ENCODE measurements at regions not wholly inside any gene's neighbourhood (a gene's known extent, or its start where the extent isn't known, plus 50 kb on each side); places are given as distances from the start of the nearest gene placed in this dataset.
A peak's percentile ranks its signal among the peaks of the same experiment; 100 is the strongest.

GRCh38 chr15:39239562-39239961 is 341.3 kb upstream of the THBS1 start:
- TF ChIP-seq ISL1 (CRISPR knock-in tag; IDR thresholded peaks at IDR 0.05) (0 out of 2 replicates have a peak, but pooled peaks have one; percentile 10), ARNTL (CRISPR knock-in tag; IDR thresholded peaks at IDR 0.05; ENCODE audit: borderline replicate concordance, low read depth) (no peak), ZNF565 (CRISPR knock-in tag; conservative IDR thresholded peaks at IDR 0.05; ENCODE audit: low read depth) (no peak), CSDC2 (CRISPR knock-in tag; IDR thresholded peaks at IDR 0.05) (no peak), TCF4 (CRISPR knock-in tag; IDR thresholded peaks at IDR 0.05; ENCODE audit: borderline replicate concordance) (no peak), ZNF70 (CRISPR knock-in tag; IDR thresholded peaks at IDR 0.05) (no peak), ESRRG (CRISPR knock-in tag; IDR thresholded peaks at IDR 0.05) (no peak)
- TF ChIP-seq, protein P1, sequence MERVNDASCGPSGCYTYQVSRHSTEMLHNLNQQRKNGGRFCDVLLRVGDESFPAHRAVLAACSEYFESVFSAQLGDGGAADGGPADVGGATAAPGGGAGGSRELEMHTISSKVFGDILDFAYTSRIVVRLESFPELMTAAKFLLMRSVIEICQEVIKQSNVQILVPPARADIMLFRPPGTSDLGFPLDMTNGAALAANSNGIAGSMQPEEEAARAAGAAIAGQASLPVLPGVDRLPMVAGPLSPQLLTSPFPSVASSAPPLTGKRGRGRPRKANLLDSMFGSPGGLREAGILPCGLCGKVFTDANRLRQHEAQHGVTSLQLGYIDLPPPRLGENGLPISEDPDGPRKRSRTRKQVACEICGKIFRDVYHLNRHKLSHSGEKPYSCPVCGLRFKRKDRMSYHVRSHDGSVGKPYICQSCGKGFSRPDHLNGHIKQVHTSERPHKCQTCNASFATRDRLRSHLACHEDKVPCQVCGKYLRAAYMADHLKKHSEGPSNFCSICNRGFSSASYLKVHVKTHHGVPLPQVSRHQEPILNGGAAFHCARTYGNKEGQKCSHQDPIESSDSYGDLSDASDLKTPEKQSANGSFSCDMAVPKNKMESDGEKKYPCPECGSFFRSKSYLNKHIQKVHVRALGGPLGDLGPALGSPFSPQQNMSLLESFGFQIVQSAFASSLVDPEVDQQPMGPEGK (CRISPR knock-in tag; IDR thresholded peaks at IDR 0.05; ENCODE audit: borderline replicate concordance), result no peak
- TF ChIP-seq, protein P2, sequence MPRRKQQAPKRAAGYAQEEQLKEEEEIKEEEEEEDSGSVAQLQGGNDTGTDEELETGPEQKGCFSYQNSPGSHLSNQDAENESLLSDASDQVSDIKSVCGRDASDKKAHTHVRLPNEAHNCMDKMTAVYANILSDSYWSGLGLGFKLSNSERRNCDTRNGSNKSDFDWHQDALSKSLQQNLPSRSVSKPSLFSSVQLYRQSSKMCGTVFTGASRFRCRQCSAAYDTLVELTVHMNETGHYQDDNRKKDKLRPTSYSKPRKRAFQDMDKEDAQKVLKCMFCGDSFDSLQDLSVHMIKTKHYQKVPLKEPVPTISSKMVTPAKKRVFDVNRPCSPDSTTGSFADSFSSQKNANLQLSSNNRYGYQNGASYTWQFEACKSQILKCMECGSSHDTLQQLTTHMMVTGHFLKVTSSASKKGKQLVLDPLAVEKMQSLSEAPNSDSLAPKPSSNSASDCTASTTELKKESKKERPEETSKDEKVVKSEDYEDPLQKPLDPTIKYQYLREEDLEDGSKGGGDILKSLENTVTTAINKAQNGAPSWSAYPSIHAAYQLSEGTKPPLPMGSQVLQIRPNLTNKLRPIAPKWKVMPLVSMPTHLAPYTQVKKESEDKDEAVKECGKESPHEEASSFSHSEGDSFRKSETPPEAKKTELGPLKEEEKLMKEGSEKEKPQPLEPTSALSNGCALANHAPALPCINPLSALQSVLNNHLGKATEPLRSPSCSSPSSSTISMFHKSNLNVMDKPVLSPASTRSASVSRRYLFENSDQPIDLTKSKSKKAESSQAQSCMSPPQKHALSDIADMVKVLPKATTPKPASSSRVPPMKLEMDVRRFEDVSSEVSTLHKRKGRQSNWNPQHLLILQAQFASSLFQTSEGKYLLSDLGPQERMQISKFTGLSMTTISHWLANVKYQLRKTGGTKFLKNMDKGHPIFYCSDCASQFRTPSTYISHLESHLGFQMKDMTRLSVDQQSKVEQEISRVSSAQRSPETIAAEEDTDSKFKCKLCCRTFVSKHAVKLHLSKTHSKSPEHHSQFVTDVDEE (CRISPR knock-in tag; IDR thresholded peaks at IDR 0.05), result no peak
